GM23338 (cell line): ENCODE measurements at regions not wholly inside any gene's neighbourhood (a gene's known extent, or its start where the extent isn't known, plus 50 kb on each side); places are given as distances from the start of the nearest gene placed in this dataset.

ENCODE experiments used
- ATAC-seq: fragments of 200-7000 bp; cut with Tn5 transposase; 3 replicates; pipeline ENCODE4 v1.9.1; 2020
- DNase-seq: peaks from one replicate; pipeline ENCODE4 v3.0.0-alpha.2; 2015; ENCODE audit warnings: low spot score
- H2AFZ ChIP-seq: fragments of 200-600 bp; sonication (generic); 2 replicates; pipeline ENCODE4 v1.8.0; 2016; ENCODE audit warnings: antibody characterized with exemption, mild to moderate bottlenecking, moderate library complexity
- H3F3A ChIP-seq: fragments of 200-600 bp; sonication (generic); replicated peaks from 2 replicates; pipeline ENCODE4 v1.8.0; 2017; ENCODE audit warnings: antibody characterized with exemption, mixed run types, low read depth
- H3K27ac ChIP-seq: fragments of 200-600 bp; sonication (generic); 2 replicates; pipeline ENCODE4 v1.6.1; 2016; ENCODE audit warnings: low read depth
- H3K27me3 ChIP-seq: fragments of 200-600 bp; sonication (generic); 2 replicates; pipeline ENCODE4 v1.8.0; 2016; ENCODE audit warnings: mild to moderate bottlenecking, mixed run types, moderate library complexity; ENCODE audit not compliant: insufficient read depth
- H3K36me3 ChIP-seq: fragments of 200-600 bp; sonication (generic); 2 replicates; pipeline ENCODE4 v1.8.0; 2016; ENCODE audit warnings: mild to moderate bottlenecking; ENCODE audit not compliant: insufficient read depth
- H3K4me1 ChIP-seq: fragments of 200-600 bp; sonication (generic); 2 replicates; pipeline ENCODE4 v1.8.0; 2016; ENCODE audit warnings: mild to moderate bottlenecking, moderate library complexity; ENCODE audit not compliant: insufficient read depth
- H3K4me2 ChIP-seq: fragments of 200-600 bp; sonication (generic); 2 replicates; pipeline ENCODE4 v1.7.1; 2017; ENCODE audit warnings: mixed run types
- H3K4me3 ChIP-seq: fragments of 200-600 bp; sonication (generic); 2 replicates; pipeline ENCODE4 v1.6.1; 2016; ENCODE audit warnings: mixed run types
- H3K79me2 ChIP-seq: fragments of 200-600 bp; sonication (generic); replicated peaks from 2 replicates; pipeline ENCODE4 v1.8.0; 2017; ENCODE audit warnings: mild to moderate bottlenecking; ENCODE audit not compliant: insufficient read depth
- H3K9me2 ChIP-seq: fragments of 200-600 bp; sonication (generic); 2 replicates; pipeline ENCODE4 v1.8.0; 2017; ENCODE audit not compliant: insufficient read depth
- H4K20me1 ChIP-seq: fragments of 200-600 bp; sonication (generic); replicated peaks from 2 replicates; pipeline ENCODE4 v1.8.0; 2017; ENCODE audit warnings: mild to moderate bottlenecking; ENCODE audit not compliant: insufficient read depth
- H3K27ac Mint-ChIP-seq: 2 replicates; pipeline ENCODE4 v1.8.0; 2020; ENCODE audit warnings: inconsistent platforms, mild to moderate bottlenecking, moderate library complexity, mixed read lengths
- H3K27me3 Mint-ChIP-seq: 3 replicates; pipeline ENCODE4 v1.8.0; 2022; ENCODE audit warnings: low read depth, mild to moderate bottlenecking, moderate library complexity, mixed read lengths, inconsistent platforms; ENCODE audit not compliant: insufficient read depth, poor library complexity
- H3K36me3 Mint-ChIP-seq: 3 replicates; pipeline ENCODE4 v1.8.0; 2021; ENCODE audit warnings: low read depth, mild to moderate bottlenecking, inconsistent platforms, moderate library complexity, mixed read lengths
- H3K4me1 Mint-ChIP-seq: 3 replicates; pipeline ENCODE4 v1.8.0; 2020; ENCODE audit warnings: mild to moderate bottlenecking, inconsistent platforms, mixed read lengths
- H3K4me3 Mint-ChIP-seq: 3 replicates; pipeline ENCODE4 v1.8.0; 2021; ENCODE audit warnings: moderate library complexity, mild to moderate bottlenecking, inconsistent platforms, mixed read lengths
- H3K9me3 Mint-ChIP-seq: 3 replicates; pipeline ENCODE4 v1.8.0; 2020; ENCODE audit warnings: moderate library complexity, mild to moderate bottlenecking, inconsistent platforms, mixed read lengths
- CTCF ChIP-seq, 2 experiments: fragments of 200-600 bp in 1 of 2; sonication (generic) in 1 of 2; conservative IDR thresholded peaks; 2 replicates each; pipeline versions ENCODE4 v1.5.1 to v1.6.1; 2016 to 2017; ENCODE audit warnings: antibody characterized with exemption in 2 of 2, low read depth in 2 of 2, mild to moderate bottlenecking in 2 of 2, moderate library complexity in 1 of 2
- NANOG ChIP-seq: IDR thresholded peaks from 2 replicates; pipeline ENCODE4 v1.6.1; 2016; ENCODE audit warnings: antibody characterized with exemption, borderline replicate concordance
- POLR2AphosphoS5 ChIP-seq: IDR thresholded peaks from 2 replicates; pipeline ENCODE4 v1.6.1; 2016; ENCODE audit warnings: antibody characterized with exemption, low read depth
- REST ChIP-seq: IDR thresholded peaks from one replicate; pipeline ENCODE4 v1.6.1; 2018; ENCODE audit warnings: antibody characterized with exemption; ENCODE audit not compliant: unreplicated experiment
- STAT1 ChIP-seq: IDR thresholded peaks from one replicate; pipeline ENCODE4 v1.6.1; 2016; ENCODE audit warnings: antibody characterized with exemption; ENCODE audit not compliant: unreplicated experiment
- ZNF114 ChIP-seq: fragments of 250-450 bp; sonication (Bioruptor Pico); IDR thresholded peaks from 2 replicates; pipeline ENCODE4 v1.5.0; 2020; ENCODE audit warnings: mild to moderate bottlenecking, moderate library complexity
- ZNF462 ChIP-seq: fragments of 250-450 bp; sonication (Bioruptor Pico); IDR thresholded peaks from 2 replicates; pipeline ENCODE4 v1.5.0; 2020; ENCODE audit warnings: mild to moderate bottlenecking, moderate library complexity

- no peak overlapping the region for H3K4me2 ChIP-seq
- no peaks in the 10 kb centered on the region for H3K27me3 ChIP-seq
- no peaks in the 10 kb centered on the region for H3K9me2 ChIP-seq
- Mint-ChIP-seq H3K4me1 (no peaks in the 10 kb centered on the region), H3K9me3 (no peaks in the 10 kb centered on the region), H3K36me3 (no peaks in the 10 kb centered on the region), H3K4me3 (no peak overlapping the region), H3K27ac (no peak overlapping the region), H3K27me3 (no peaks in the 10 kb centered on the region)
- TF ChIP-seq STAT1 (no peak), CTCF (conservative IDR thresholded peaks at IDR 0.05; ENCODE audit: low read depth in 2 of 2) (no peak), REST (no peak), ZNF462 (CRISPR knock-in tag) (no peak), ZNF114 (CRISPR knock-in tag) (no peak), POLR2AphosphoS5 (no peak), NANOG (no peak)
- H4K20me1 ChIP-seq: no peaks in the 10 kb centered on the region
- H3K27ac ChIP-seq: no peak overlapping the region
- no peaks in the 10 kb centered on the region for H3F3A ChIP-seq
- no peaks in the 10 kb centered on the region for H3K36me3 ChIP-seq
- H3K79me2 ChIP-seq: no peaks in the 10 kb centered on the region
- H3K4me3 ChIP-seq: no peak overlapping the region
- no peaks in the 10 kb centered on the region for H3K4me1 ChIP-seq
- DNase-seq: no peak
- ATAC-seq: no peak
- no peak overlapping the region for H2AFZ ChIP-seq
Observed at GRCh38 chr6:1081551-1082284, 230.2 kb upstream of the FOXQ1 start.
